ENCODE measurements at regions not wholly inside any gene's neighbourhood (a gene's known extent, or its start where the extent isn't known, plus 50 kb on each side); places are given as distances from the start of the nearest gene placed in this dataset.
"Not testable (repeated sequence)": the region's sequence is repeated elsewhere in the genome, so short reads cannot be mapped to it uniquely, and the experiment has no call there.

DNA sequence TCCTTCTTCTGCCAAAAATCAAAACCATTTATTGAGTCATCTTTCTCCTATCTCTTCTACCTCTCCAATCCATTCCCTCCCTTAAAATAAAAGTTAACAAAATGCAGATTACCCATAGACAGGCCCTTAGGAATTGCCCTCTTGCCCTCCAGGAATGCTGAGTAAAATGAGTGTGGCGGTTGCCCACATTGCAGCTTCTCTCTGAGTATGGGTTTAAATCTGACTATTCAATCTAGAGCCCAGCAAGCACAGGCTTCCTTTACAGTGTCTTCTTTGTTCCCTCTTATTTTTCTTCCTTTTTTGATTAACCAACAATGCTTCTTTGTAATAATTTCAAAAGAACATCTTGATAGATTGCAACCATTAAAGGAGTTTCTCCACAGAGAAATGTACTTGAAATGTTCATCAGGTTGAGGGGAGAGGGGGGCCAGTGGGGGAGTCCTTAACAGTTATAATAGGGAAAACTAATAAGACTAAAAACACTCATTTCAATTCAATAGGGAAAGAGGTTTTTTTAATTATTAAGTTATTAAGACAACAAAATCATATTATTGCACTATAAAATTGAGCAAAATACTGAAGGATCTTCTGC is 135.3 kb upstream of the LMCD1 start:
- no peak for DNase-seq

DNA sequence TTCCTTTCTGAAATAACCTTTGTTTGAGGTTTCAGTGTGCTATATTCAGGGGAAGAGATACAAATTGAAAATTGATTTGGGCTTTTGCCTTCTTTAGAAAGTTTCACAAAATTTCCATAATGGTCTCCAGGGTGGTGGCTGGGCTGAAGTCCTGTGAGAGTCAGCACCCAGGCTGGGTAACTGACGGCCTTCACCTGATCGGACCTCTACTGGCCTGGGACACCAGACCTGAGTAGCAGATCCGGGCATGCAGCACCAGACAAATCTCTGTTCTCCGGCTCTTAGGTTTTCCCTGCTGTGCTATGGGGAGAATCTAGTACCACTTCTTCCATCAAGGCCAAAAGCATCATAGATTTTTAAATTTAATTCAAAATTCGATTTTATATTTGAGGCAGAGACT is 133.0 kb upstream of the LMCD1 start:
- no peak for DNase-seq

DNA sequence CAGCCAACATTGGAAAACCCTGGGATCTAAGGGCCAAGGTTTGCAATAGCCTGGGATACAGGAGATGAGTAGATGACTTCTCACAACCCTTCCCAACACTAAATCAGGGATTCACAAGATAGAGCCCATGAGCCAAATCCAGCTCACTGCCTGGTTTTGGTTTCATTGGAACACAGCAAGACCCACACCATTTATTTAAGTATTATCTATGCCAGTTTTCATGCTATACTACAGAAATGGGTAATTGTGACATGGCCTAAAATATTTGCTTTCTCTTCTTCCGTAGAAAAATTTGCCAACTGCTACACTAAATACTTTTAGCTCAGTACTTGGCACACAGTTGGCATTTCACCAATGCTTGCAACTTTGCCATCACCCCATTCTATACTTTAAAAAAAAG is 132.0 kb upstream of the LMCD1 start:
- DNase-seq: no peak

DNA sequence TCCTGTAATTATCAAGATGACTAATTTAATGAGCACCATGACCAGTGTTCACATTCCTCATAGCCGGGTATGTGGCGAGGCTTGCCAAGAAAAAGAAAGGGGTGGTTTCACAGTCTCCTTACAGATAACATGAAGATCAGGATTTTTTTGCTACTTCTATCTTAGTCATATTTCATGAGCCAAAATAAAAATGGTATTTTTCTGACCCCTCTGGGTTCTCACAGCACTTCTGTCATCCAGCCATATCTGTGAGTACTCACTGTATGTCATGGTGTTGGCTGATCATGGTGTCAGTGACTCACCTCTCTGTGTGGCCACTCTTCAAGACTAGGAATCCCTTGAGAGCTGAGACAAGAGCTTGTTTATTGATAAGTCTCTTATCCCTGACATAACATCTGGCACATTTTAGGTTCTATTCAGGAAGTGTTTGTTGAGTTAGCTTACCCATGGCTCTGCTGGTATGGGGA is 130.5 kb upstream of the LMCD1 start:
- no peak for DNase-seq

DNA sequence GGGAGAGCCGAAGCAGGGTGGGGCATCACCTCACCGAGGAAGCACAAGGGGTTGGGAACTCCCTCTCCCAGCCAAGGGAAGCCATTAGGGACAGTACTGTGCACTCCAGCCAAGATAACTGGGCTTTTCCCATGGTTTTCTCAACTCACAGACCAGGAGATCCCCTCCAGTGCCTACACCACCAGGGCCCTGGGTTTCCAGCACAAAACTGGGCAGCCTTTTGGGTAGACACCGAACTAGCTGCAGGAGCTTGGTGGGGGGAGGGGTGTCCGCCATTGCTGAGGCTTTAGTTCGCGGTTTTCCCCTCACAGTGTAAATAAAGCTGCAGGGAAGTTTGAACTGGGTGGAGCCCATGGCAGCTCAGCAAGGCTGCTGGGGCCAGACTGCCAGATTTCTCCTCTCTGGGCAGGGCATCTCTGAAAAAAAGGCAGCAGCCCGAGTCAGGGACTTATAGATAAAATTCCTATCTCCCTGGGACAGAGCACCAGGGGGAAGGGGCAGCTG is 129.6 kb upstream of the LMCD1 start:
- no peak for DNase-seq

DNA sequence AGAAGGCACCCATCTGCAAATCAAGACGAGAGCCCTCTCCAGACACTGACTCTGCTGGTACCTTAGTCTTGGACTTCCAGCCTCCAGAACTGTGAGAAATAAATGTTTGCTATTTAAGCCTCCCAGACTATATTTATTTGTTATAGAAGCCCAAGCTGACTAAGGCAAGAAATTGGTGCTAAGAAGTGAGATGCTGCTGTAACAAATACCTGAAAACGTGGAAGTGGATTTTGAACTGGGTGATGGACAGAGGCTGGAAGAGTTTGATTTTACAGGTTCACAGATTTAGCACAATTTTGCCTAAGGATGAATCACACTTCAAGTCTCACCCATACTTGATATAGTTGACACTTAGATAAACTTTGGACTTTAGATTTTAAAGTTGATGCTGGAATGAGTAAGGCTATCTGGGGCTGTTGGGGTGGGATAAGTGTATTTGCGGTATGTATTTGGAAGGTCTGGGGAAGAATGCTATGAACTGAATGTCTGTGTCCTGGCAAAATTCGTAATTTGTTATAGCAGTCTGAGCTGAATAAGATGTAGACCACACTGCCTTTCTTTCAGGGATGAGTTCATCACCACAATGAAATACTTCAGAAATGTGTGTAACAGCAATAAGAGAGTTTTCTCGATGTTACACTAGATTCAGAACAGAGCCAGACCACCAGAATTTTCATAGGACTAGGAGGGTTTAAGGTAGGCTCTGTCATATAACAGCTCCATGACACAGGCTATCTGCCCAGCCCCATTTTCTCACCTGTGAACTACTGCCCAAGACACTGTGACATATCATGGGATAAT is 120.5 kb upstream of the LMCD1 start:
- no peak for DNase-seq

DNA sequence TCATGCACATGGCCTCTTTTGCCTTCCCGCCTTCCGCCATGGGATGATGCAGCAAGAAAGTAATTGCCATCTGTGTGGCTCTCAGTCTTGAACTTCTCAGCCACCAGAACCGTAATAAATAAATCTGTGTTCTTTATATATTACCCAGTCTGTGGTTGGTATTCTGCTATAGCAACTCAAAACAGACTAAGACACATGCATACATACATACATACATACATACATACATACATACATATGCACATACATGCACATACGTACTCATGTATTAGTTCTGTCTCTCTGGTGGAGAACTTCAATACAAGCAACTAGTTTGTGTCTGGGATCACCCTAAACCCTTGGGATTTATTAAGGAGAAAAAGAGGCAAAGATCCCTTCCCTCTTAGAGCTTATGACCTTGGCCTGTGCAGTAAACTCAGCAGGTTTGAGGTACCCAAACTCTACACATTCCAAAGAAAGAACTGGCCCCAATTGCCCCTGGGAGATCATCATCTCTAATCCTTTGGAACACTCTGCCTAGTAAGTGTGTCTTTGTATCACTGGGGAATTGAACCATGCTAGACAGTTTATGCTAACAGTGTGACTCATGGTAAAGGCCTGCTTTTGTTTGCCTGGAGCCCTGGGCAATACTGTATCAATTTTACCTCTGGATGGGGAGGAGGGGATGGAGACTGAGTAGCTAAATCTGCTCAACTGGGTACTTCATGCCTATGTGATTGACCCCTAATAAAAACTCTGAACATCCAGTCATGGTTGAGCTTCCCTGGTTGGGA is 115.6 kb upstream of the LMCD1 start:
- no peak for DNase-seq

DNA sequence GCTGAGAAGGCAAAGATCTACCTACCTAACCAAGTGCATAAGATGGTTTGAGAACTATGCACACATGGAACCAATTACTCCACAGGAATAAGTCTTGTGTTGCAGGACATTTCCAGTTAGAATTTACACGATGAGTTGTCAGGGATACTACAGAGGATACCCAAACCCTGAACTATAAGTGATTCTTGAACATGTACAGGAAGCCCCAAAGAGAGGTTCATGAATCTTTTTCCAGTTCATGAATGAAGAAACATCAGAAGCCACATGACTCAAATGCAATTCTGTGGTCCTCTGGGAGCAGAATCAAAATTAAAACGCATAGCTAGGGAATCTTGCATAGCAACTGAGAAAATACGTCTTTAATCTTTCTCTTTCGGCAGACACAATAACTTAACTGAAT is 114.1 kb upstream of the LMCD1 start:
- no peak for DNase-seq

DNA sequence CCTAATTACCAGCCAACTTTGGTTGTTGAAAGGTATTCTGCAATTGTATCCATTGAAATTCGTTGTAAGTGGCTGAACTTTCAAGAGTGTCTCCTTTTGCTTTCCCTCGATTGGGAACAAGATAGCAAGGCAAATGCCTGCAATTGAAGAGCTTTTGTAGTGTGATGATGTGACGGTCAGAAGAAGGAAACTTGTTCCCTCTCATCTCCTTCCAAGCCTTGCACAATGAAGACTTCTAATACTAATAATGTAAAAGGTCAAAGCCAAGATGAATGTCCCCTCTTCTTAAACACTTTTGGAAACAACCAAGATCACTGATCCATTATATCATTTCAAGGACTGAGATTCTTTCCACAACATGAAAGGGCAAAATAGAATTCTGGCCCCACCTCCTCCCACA is 101.9 kb upstream of the LMCD1 start:
- DNase-seq: no peak

DNA sequence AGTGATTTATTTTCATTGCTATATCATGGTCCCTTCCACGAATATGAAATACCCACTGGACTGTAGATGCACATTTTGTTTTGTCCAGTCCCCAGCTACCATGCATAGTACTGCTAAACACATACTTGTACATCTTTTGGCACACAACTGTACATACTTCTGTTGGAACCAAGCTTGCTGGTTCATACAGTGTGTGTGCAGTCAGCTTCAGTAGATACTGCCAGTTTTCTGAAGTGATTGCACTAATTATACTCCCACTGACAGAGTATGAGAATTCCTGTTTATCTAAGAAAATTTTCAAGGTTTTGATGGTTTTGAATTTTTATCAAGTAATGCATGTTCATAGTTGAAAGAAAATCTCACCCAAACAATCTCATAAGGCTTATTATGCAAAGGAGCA is 100.7 kb upstream of the LMCD1 start:
- DNase-seq: no peak

DNA sequence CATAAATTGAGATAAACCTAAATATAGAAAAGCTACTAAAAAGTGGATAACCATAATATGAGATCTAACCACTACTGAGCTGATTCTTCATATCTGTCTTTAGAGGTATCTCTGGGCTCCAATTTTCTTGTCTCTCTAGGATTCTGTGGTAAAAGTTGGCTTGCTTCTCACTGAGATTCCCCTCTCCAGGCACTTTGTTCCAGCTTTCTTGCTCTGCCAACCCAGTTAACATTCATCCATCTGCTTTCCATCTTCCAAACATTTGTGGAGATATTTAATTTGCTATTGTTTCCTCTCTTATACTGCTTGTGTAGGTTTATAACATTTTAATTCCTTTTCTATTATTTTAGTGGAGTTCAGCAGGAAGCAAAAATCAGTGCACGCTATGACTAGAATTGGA is 97.6 kb upstream of the LMCD1 start:
- no peak for DNase-seq

DNA sequence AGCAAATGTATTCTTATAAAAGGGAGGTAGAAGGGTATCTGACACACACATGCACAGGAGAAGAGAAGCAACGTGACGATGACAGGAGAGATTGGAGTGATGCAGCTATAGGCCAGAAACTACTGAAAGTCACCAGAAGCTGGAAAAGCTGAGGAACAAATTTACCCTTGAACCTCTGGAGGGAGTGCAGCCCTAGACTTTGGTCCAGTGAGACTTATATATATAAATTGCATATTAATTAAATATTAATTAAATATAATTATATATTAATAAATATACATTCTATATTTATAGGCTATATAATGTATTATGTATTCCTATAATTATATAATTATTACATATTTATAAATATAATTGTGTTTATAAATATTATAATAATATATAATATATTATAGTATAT is 96.5 kb upstream of the LMCD1 start:
- no peak for DNase-seq

DNA sequence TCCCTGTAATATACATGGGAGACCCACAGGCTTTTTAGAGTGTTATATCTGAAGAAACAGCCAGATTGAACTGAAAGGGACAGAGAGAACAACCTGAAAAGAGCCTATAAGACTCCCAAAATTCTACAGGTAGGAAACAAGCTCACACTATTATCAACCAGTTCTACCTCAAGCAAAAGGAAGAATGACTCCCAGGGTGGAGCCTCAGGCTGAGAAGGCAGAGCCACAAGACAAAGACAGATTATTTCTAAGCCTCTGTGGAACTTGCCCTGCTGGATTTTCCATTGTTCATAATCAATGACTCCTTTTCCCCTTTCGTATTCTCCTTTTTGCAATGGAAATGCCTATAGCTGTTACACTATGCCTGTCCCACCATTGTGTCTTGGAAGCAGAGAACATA is 95.1 kb upstream of the LMCD1 start:
- no peak for DNase-seq

DNA sequence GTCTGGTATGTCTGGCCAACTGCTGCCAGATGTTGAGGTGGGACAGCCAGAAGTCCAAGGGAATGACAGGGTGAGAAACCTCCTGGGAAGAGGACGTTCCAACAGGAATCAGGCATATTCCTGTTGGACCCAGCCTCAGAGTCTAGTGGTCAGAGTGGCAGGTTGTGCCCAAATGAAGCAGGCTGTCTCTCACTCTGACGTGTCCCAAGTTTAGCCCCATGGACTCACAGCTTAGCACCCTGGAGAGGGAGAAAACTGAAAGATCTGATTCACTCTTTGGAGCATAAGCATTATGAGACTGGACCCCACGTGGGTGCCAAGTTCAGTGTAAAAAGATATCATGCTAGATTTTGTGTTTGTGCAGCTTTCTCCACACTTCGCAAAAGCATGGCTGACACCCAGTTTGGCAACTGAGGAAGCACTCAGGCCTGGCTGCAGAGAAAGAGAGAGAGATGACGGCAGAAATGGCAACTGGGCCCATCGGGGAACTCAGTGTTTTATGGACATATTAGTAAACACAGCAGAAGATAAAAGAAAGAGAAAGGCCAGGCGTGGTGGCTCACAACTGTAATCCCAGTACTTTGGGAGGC is 88.2 kb upstream of the LMCD1 start:
- no peak for DNase-seq

DNA sequence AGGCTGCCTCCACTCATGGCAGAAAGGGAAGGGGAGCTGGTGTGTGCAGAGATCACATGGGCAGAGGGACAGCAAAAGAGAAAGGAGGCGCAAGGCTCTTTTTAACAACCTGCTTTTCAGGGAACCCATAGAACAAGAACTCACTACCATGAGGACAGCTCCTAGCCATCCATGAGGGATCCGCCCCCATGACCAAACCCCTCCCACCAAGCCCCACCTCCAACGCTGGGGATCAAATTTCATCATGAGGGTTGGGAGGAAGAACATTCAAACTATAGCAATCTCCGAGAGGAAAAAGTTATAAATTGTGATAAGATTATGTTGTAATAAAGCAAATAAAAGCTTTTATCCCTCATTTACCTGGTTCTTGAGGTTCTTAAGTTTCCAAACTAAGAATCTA is 84.7 kb upstream of the LMCD1 start:
- DNase-seq: no peak

DNA sequence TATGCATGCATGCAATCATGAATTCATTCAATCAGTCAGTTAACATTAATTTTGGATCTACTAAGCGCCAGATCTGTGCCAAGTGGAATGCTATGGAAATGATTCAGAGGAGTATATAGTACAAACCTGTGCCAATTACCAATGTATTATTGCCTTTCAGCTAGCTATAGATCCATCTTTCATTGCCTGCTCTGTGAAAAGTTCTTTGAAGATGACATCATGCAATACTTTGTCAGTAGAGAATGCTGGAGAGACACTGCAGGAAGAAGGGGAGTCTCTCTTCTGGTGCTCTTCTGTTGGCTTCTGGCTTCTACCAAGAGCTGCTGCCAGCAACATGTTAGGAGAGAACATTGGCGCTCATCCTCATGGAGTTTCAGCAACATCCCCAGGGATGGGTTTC is 81.0 kb upstream of the LMCD1 start:
- no peak for DNase-seq

DNA sequence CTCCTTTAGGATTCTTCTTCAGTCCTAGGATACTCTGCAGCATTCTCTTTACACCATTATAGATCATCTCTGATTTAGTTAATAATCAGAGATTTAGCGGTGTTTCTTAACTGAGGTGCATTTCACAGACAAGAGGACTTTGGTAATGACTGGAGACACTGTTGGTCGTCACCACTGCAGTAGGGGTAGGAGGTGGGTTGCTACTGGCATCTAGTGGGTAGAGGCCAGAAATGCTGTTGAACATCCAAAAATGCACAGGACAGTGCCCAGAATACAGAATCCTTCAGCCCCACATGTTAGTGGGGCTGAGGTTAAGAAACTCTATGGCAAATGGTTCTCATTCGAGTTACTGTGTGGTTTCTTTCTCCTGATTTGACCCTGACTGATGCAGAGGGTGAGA is 80.4 kb upstream of the LMCD1 start:
- DNase-seq: no peak

DNA sequence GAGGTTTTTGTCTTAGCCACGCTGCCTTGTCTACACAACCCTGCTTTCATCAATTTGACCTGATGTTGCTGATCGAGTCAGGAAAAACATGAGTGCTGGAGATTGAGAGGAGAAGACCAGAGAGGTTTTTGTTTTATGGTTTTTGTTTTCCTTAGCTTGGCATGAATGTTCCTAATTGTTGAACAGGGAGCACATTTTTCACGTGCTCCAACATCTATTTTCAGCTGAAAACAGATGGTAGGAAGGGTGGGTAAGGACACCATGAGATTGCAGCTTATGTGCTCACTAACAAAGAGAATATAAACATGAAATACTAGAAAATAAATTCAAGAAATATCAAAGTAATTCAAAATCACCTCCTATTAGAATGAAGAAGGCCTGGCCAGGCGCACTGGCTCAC is 79.9 kb upstream of the LMCD1 start:
- DNase-seq: no peak

DNA sequence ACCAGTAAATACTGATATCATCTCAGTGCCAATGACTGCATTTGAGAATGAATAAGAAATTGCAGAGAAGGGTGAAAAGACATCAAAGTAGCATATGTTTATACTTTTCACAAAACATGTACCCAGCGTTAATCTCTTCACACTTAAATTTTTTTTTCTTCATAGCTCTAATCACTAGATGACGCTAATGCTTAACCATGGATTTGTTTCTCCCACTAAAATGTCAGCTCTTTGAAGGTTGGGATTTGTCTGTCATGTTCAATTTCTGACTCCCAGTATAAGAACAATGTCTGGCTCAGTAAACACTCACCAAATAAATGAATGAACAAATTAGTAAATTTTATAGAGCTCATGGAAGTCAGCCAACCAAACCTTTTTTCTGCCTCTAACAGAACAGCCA is 78.3 kb upstream of the LMCD1 start:
- no peak for DNase-seq

DNA sequence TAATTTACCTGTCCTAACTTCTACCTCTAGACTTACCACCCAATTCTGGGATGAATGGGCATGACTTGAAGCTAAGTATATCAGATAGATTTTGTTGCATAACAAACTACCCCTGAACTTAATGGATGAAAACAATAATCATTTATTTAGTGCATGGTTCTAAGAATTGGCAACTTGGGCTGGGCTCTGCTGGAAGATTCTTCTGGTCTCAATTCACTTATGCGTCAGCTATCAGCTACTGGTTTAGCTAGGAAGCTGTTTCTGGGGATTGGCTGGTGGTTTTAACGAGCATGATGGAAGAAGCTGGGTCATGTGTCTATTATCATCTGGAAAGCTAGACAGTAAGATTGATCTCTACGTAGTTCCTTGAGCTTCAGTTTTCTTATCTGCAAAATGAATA is 77.3 kb upstream of the LMCD1 start:
- no peak for DNase-seq

DNA sequence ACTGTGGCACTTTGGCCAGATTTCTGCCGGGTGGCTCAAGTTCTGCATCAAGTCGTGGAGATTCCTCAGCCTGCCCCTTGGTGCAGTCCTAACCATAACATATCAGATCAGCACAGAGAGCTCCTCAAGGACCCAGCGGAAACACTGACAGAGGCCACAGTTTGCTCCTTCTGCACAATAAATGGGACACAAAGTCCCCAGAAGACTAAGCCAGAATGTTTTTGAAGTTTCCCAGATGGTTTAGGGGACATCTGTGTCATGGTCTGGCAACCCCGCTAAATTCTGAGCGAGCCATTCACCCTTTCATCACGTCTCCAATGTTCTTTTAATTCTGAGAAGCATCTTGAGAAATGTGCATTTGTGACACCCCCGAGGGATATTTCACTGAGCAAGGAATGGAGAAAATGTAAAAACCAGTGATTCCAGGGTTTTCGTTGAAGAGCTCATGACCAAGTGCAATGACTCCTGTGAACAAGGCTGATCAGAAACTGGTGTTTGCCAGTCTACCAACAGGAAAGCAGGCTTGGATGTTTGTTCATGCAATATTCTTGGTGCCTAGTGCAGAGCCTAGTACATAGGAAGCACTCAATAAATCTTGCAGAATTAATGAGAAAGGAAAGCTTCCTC is 64.8 kb upstream of the LMCD1 start:
- no peak for DNase-seq

DNA sequence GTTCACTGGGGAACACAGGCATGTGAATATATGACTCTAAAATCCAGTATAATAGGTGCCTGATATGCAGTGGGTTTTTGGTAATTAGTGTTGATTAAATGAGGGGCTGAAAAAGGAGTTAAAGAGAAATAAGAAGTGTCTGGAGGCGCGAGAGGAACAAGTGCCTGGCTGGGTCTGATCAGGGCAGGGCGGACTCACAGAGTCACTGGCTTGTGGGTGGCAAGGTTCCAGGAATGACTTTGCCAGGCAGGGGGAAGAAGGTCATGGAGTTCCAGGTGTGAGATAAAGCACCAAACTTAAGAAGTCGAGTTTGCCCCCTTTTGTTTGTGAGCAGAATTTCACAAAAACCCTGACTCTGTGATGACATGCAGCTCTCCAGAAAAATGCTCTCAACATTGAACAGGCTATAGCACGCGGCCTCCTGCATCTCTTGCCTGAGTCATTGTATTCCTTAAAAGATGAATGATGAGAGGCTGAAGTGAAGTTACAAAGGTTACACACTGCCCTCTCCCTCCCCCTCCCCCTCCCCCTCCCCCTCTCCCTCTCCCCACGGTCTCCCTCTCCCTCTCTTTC is 63.0 kb upstream of the LMCD1 start:
- no peak for DNase-seq

DNA sequence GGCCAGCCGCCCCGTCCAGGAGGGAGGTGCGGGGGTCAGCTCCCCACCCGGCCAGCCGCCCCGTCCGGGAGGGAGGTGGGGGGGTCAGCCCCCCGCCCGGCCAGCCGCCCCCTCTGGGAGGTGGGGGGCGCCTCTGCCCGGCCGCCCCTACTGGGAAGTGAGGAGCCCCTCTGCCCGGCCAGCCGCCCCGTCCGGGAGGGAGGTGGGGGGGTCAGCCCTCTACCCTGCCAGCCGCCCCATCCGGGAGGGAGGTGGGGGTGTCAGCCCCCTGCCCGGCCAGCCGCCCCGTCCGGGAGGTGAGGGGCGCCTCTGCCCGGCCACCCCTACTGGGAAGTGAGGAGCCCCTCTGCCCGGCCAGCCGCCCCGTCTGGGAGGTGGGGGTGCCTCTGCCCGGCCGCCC is 61.5 kb upstream of the LMCD1 start:
- not testable (repeated sequence) for DNase-seq
